T-helper 2 cell treated with Interferon-gamma antibody and Interleukin-4, amounts not matched to agents 100 ng/mL and 5 ng/mL, for 36 hours (primary cell): ENCODE measurements at regions not wholly inside any gene's neighbourhood (a gene's known extent, or its start where the extent isn't known, plus 50 kb on each side); places are given as distances from the start of the nearest gene placed in this dataset.
"Not testable (repeated sequence)": the region's sequence is repeated elsewhere in the genome, so short reads cannot be mapped to it uniquely, and the experiment has no call there.

Experiments used
- intact Hi-C: fragments of 100-400 bp; cut with micrococcal nuclease; formaldehyde crosslinking; loops from one replicate; pipeline ENCODE4 v1.15.1; 2023

- intact Hi-C loops, result no loop called here
Measured at GRCh38 chr1:163980394-163980793, 578.6 kb upstream of the PBX1 start.

GRCh38 chr1:163981500-163982030 lies 577.4 kb upstream of the PBX1 start:
- intact Hi-C loops, result no loop called here

GRCh38 chr1:163983097-163983496 lies 575.9 kb upstream of the PBX1 start:
- intact Hi-C loops, result no loop called here

- intact Hi-C loops, result no loop called here
Measured at GRCh38 chr1:163985700-163986099, 573.3 kb upstream of the PBX1 start.

GRCh38 chr1:163999131-163999530 lies 559.9 kb upstream of the PBX1 start:
- intact Hi-C loops, result no loop called here

- intact Hi-C loops, result not testable (repeated sequence)
Measured at GRCh38 chr1:164006186-164006585, 552.8 kb upstream of the PBX1 start.

GRCh38 chr1:164006621-164007020 lies 552.4 kb upstream of the PBX1 start:
- intact Hi-C loops, result no loop called here

- intact Hi-C loops, result no loop called here
Measured at GRCh38 chr1:164017239-164017638, 541.7 kb upstream of the PBX1 start.

- intact Hi-C loops, result no loop called here
Measured at GRCh38 chr1:164020391-164020790, 538.6 kb upstream of the PBX1 start.

- intact Hi-C loops, result no loop called here
Measured at GRCh38 chr1:164021813-164022212, 537.2 kb upstream of the PBX1 start.

- intact Hi-C loops, result no loop called here
Measured at GRCh38 chr1:164033782-164034181, 525.2 kb upstream of the PBX1 start.

GRCh38 chr1:164040754-164041153 lies 518.2 kb upstream of the PBX1 start:
- intact Hi-C loops, result no loop called here

- intact Hi-C loops, result no loop called here
Measured at GRCh38 chr1:164051782-164052181, 507.2 kb upstream of the PBX1 start.

- intact Hi-C loops, result no loop called here
Measured at GRCh38 chr1:164054331-164054730, 504.7 kb upstream of the PBX1 start.

GRCh38 chr1:164058198-164058597 lies 500.8 kb upstream of the PBX1 start:
- intact Hi-C loops, result no loop called here

- intact Hi-C loops, result no loop called here
Measured at GRCh38 chr1:164061528-164061927, 497.5 kb upstream of the PBX1 start.

- intact Hi-C loops, result no loop called here
Measured at GRCh38 chr1:164064501-164064900, 494.5 kb upstream of the PBX1 start.

GRCh38 chr1:164071288-164071687 lies 487.7 kb upstream of the PBX1 start:
- intact Hi-C loops, result no loop called here

- intact Hi-C loops, result no loop called here
Measured at GRCh38 chr1:164086832-164087231, 472.2 kb upstream of the PBX1 start.

GRCh38 chr1:164087906-164088453 lies 471.0 kb upstream of the PBX1 start:
- intact Hi-C loops, result no loop called here

GRCh38 chr1:164092603-164093353 lies 466.2 kb upstream of the PBX1 start:
- intact Hi-C loops, result no loop called here

GRCh38 chr1:164093543-164093942 lies 465.4 kb upstream of the PBX1 start:
- intact Hi-C loops, result no loop called here

- intact Hi-C loops, result no loop called here
Measured at GRCh38 chr1:164101802-164102201, 457.2 kb upstream of the PBX1 start.
